HEK293T (cell line): ENCODE measurements at regions not wholly inside any gene's neighbourhood (a gene's known extent, or its start where the extent isn't known, plus 50 kb on each side); places are given as distances from the start of the nearest gene placed in this dataset.
"Not testable (repeated sequence)": the region's sequence is repeated elsewhere in the genome, so short reads cannot be mapped to it uniquely, and the experiment has no call there.

ENCODE experiments used
- CTCF ChIA-PET: fragments of 350-600 bp; formaldehyde crosslinking; extraction: SDS; loops from one replicate; lab custom pipeline; 2021; ENCODE audit warnings: antibody characterized with exemption, inconsistent platforms; lab: Yijun Ruan, JAX
- POLR2A ChIA-PET: fragments of 350-600 bp; formaldehyde crosslinking; extraction: SDS; loops from one replicate; lab custom pipeline; 2020; ENCODE audit warnings: antibody characterized with exemption, inconsistent platforms; lab: Yijun Ruan, JAX
- DNase-seq: peaks from one replicate; pipeline ENCODE4 v3.0.0; 2012; ENCODE audit warnings: mixed read lengths; ENCODE audit errors: extremely low spot score
- ARNT ChIP-seq: fragments of 450-650 bp; IDR thresholded peaks from 2 replicates; pipeline ENCODE4 v1.6.1; 2017; ENCODE audit warnings: mild to moderate bottlenecking
- BHLHE40 ChIP-seq: fragments of 450-650 bp; IDR thresholded peaks from 2 replicates; pipeline ENCODE4 v1.6.1; 2016; ENCODE audit warnings: mild to moderate bottlenecking, moderate library complexity, borderline replicate concordance
- CTBP1 ChIP-seq: fragments of 450-650 bp; IDR thresholded peaks from 2 replicates; pipeline ENCODE4 v1.6.1; 2016; ENCODE audit warnings: borderline replicate concordance
- ELF4 ChIP-seq: fragments of 450-650 bp; IDR thresholded peaks from 2 replicates; pipeline ENCODE4 v1.6.1; 2017; ENCODE audit warnings: antibody characterized with exemption
- FOXA1 ChIP-seq: fragments of 450-650 bp; IDR thresholded peaks from 2 replicates; pipeline ENCODE4 v1.6.1; 2016; ENCODE audit warnings: mild to moderate bottlenecking
- FOXK2 ChIP-seq: fragments of 450-650 bp; IDR thresholded peaks from 2 replicates; pipeline ENCODE4 v1.6.1; 2016; ENCODE audit warnings: mild to moderate bottlenecking
- FOXM1 ChIP-seq: fragments of 450-650 bp; IDR thresholded peaks from 2 replicates; pipeline ENCODE4 v1.6.1; 2017; ENCODE audit warnings: mild to moderate bottlenecking, borderline replicate concordance
- HDGF ChIP-seq: fragments of 450-650 bp; IDR thresholded peaks from 2 replicates; pipeline ENCODE4 v1.6.1; 2017; ENCODE audit warnings: antibody characterized with exemption, borderline replicate concordance
- L3MBTL2 ChIP-seq: fragments of 450-650 bp; conservative IDR thresholded peaks from 2 replicates; pipeline ENCODE4 v1.6.1; 2016; ENCODE audit warnings: mild to moderate bottlenecking
- LEF1 ChIP-seq: fragments of 450-650 bp; IDR thresholded peaks from 2 replicates; pipeline ENCODE4 v1.6.1; 2017; ENCODE audit warnings: mild to moderate bottlenecking, borderline replicate concordance
- NFRKB ChIP-seq: fragments of 450-650 bp; IDR thresholded peaks from 2 replicates; pipeline ENCODE4 v1.6.1; 2016; ENCODE audit warnings: mild to moderate bottlenecking, moderate library complexity
- PKNOX1 ChIP-seq: fragments of 450-650 bp; IDR thresholded peaks from 2 replicates; pipeline ENCODE4 v1.6.1; 2016
- SP1 ChIP-seq: fragments of 450-650 bp; IDR thresholded peaks from 2 replicates; pipeline ENCODE4 v1.6.1; 2017
- SUZ12 ChIP-seq: fragments of 450-650 bp; IDR thresholded peaks from 2 replicates; pipeline ENCODE4 v1.6.1; 2016; ENCODE audit warnings: mild to moderate bottlenecking
- TARDBP ChIP-seq: fragments of 450-650 bp; IDR thresholded peaks from 2 replicates; pipeline ENCODE4 v1.6.1; 2016
- ZNF384 ChIP-seq: fragments of 450-650 bp; IDR thresholded peaks from 2 replicates; pipeline ENCODE4 v1.6.1; 2016

GRCh38 chr7:66517212-66517909, 111.3 kb upstream of the KCTD7 start:
- DNase-seq: no peak
- no peak for TF ChIP-seq FOXK2
- ChIA-PET CTCF (interaction anchor here (0.7 kb wide), 1 partner anchor 16 kb away, joined by 3 read pairs; no protein-coding TSS in a partner anchor), POLR2A (interaction anchor here (0.6 to 2.8 kb wide), 3 partner anchors 8 to 331 kb away, joined by 3 to 9 read pairs (median 3); no protein-coding TSS in a partner anchor)

GRCh38 chr7:66518151-66518691, 110.5 kb upstream of the KCTD7 start:
- no peak for DNase-seq
- TF ChIP-seq LEF1 (no peak), TARDBP (no peak), HDGF (no peak), ZNF384 (no peak), NFRKB (no peak), FOXK2 (no peak), L3MBTL2 (no peak), SUZ12 (no peak), ARNT (no peak), FOXM1 (no peak), FOXA1 (no peak), ELF4 (no peak), SP1 (no peak), CTBP1 (no peak), BHLHE40 (no peak), PKNOX1 (no peak)
- ChIA-PET CTCF (no interaction called here), POLR2A (interaction anchor here (0.6 to 2.8 kb wide), 3 partner anchors 9 to 332 kb away, joined by 3 to 9 read pairs (median 3); no protein-coding TSS in a partner anchor)

- CTCF ChIA-PET: no interaction called here
- DNase-seq: no peak
- POLR2A ChIA-PET: no interaction called here
- TF ChIP-seq ARNT (no peak), HDGF (no peak), ZNF384 (no peak), CTBP1 (no peak), FOXA1 (no peak), ELF4 (no peak), FOXM1 (no peak), LEF1 (no peak), SP1 (no peak), PKNOX1 (no peak), BHLHE40 (no peak)
Observed at GRCh38 chr7:66521675-66522074, 107.0 kb upstream of the KCTD7 start.

GRCh38 chr7:66522518-66522917, 106.2 kb upstream of the KCTD7 start:
- CTCF ChIA-PET: no interaction called here
- DNase-seq: no peak
- POLR2A ChIA-PET: no interaction called here
- TF ChIP-seq ELF4: no peak
- no peak for TF ChIP-seq FOXM1
- TF ChIP-seq FOXK2: no peak
- no peak for TF ChIP-seq ZNF384
- no peak for TF ChIP-seq NFRKB
- no peak for TF ChIP-seq HDGF
- TF ChIP-seq CTBP1: no peak
- TF ChIP-seq LEF1: no peak
- no peak for TF ChIP-seq TARDBP
- no peak for TF ChIP-seq ARNT
- no peak for TF ChIP-seq SP1
- TF ChIP-seq BHLHE40: no peak
- no peak for TF ChIP-seq SUZ12
- no peak for TF ChIP-seq PKNOX1
- no peak for TF ChIP-seq FOXA1

GRCh38 chr7:66523409-66523808, 105.3 kb upstream of the KCTD7 start:
- ChIA-PET CTCF (no interaction called here), POLR2A (no interaction called here)
- no peak for DNase-seq
- TF ChIP-seq SUZ12 (no peak), PKNOX1 (no peak), NFRKB (no peak), LEF1 (no peak), ELF4 (no peak)

GRCh38 chr7:66524738-66525137, 103.9 kb upstream of the KCTD7 start:
- CTCF ChIA-PET: no interaction called here
- TF ChIP-seq SUZ12: no peak
- no peak for TF ChIP-seq HDGF
- no peak for DNase-seq
- POLR2A ChIA-PET: interaction anchor here (1.0 kb wide), 1 partner anchor 31 kb away, joined by 3 read pairs; no protein-coding TSS in a partner anchor

- DNase-seq, CTCF ChIA-PET, POLR2A ChIA-PET: not testable (repeated sequence)
Observed at GRCh38 chr7:66526782-66527181, 101.9 kb upstream of the KCTD7 start.
